ENCODE measurements at regions not wholly inside any gene's neighbourhood (a gene's known extent, or its start where the extent isn't known, plus 50 kb on each side); places are given as distances from the start of the nearest gene placed in this dataset.
A peak's percentile ranks its signal among the peaks of the same experiment; 100 is the strongest.

GRCh38 chr10:55495555-55495954 lies 694.5 kb upstream of the PCDH15 start:
- no peak for DNase-seq

GRCh38 chr10:55491712-55492111 lies 690.7 kb upstream of the PCDH15 start:
- no peak for DNase-seq

- no peak for DNase-seq
Observed at GRCh38 chr10:55485827-55486226, 684.8 kb upstream of the PCDH15 start.

GRCh38 chr10:55476129-55476528 lies 675.1 kb upstream of the PCDH15 start:
- no peak for DNase-seq

GRCh38 chr10:55474258-55474657 lies 673.2 kb upstream of the PCDH15 start:
- DNase-seq, result no peak

- no peak for DNase-seq
Observed at GRCh38 chr10:55470840-55471239, 669.8 kb upstream of the PCDH15 start.

- DNase-seq, result peak; percentile 11
Observed at GRCh38 chr10:55466806-55467504, 665.9 kb upstream of the PCDH15 start.

- no peak for DNase-seq
Observed at GRCh38 chr10:55464083-55464482, 663.1 kb upstream of the PCDH15 start.

GRCh38 chr10:55460008-55460407 lies 659.0 kb upstream of the PCDH15 start:
- no peak for DNase-seq

GRCh38 chr10:55449981-55450380 lies 649.0 kb upstream of the PCDH15 start:
- no peak for DNase-seq

GRCh38 chr10:55446441-55447002 lies 645.5 kb upstream of the PCDH15 start:
- DNase-seq, result no peak

GRCh38 chr10:55441777-55442176 lies 640.7 kb upstream of the PCDH15 start:
- DNase-seq, result no peak

- no peak for DNase-seq
Observed at GRCh38 chr10:55426138-55426537, 625.1 kb upstream of the PCDH15 start.

- DNase-seq, result peak; percentile 55
Observed at GRCh38 chr10:55410415-55410885, 609.4 kb upstream of the PCDH15 start.

GRCh38 chr10:55404094-55404493 lies 603.1 kb upstream of the PCDH15 start:
- no peak for DNase-seq

GRCh38 chr10:55400075-55400849 lies 599.2 kb upstream of the PCDH15 start:
- DNase-seq, result no peak

GRCh38 chr10:55398497-55398882 lies 597.5 kb upstream of the PCDH15 start:
- DNase-seq, result no peak

GRCh38 chr10:55397777-55398496 lies 596.9 kb upstream of the PCDH15 start:
- DNase-seq, result no peak

- DNase-seq, result no peak
Observed at GRCh38 chr10:55378196-55378595, 577.2 kb upstream of the PCDH15 start.

GRCh38 chr10:55374917-55375316 lies 573.9 kb upstream of the PCDH15 start:
- no peak for DNase-seq

GRCh38 chr10:55374060-55374459 lies 573.0 kb upstream of the PCDH15 start:
- peak; percentile 31 for DNase-seq

- no peak for DNase-seq
Observed at GRCh38 chr10:55369670-55370420, 568.8 kb upstream of the PCDH15 start.

GRCh38 chr10:55368467-55368866 lies 567.4 kb upstream of the PCDH15 start:
- DNase-seq, result no peak

Data from right hindlimb (tissue), 1 donor.